Suprapubic skin (tissue), 4 donors: ENCODE measurements at regions not wholly inside any gene's neighbourhood (a gene's known extent, or its start where the extent isn't known, plus 50 kb on each side); places are given as distances from the start of the nearest gene placed in this dataset.

Experiments used
- CTCF ChIP-seq, 2 donors: fragments of 200-600 bp in 1 of 2; fragments of 450-650 bp in 1 of 2; sonication (generic) in 1 of 2; IDR thresholded peaks; one replicate each; pipeline ENCODE4 v1.5.1; 2016 to 2019; ENCODE audit warnings: antibody characterized with exemption in 2 of 2, mild to moderate bottlenecking in 1 of 2, moderate library complexity in 1 of 2
- POLR2A ChIP-seq, 2 donors: fragments of 450-650 bp; IDR thresholded peaks; one replicate each; pipeline ENCODE4 v1.6.1; 2017; ENCODE audit warnings: antibody characterized with exemption in 2 of 2, mild to moderate bottlenecking in 2 of 2, moderate library complexity in 2 of 2
- POLR2AphosphoS5 ChIP-seq, 3 donors: sonication (generic); formaldehyde crosslinking; IDR thresholded peaks; one replicate each; pipeline ENCODE4 v1.6.1; 2017; ENCODE audit warnings: antibody characterized with exemption in 3 of 3

- TF ChIP-seq CTCF (IDR thresholded peaks at IDR 0.05) (no peak), POLR2AphosphoS5 (IDR thresholded peaks at IDR 0.05) (no peak), POLR2A (IDR thresholded peaks at IDR 0.05) (no peak)
Measured at GRCh38 chr5:84650429-84650828, 265.7 kb upstream of the EDIL3 start.
